ACC112 (cell line): ENCODE measurements at regions not wholly inside any gene's neighbourhood (a gene's known extent, or its start where the extent isn't known, plus 50 kb on each side); places are given as distances from the start of the nearest gene placed in this dataset.
A peak's percentile ranks its signal among the peaks of the same experiment; 100 is the strongest.

Experiments used
- H2AFZ ChIP-seq: fragments of 200-600 bp; sonication (generic); one replicate; pipeline ENCODE4 v1.6.0; 2017; ENCODE audit warnings: antibody characterized with exemption, low read length; ENCODE audit not compliant: unreplicated experiment
- H3K27ac ChIP-seq: fragments of 200-600 bp; sonication (generic); 2 replicates; pipeline ENCODE4 v1.5.1; 2014; ENCODE audit warnings: low read depth, mild to moderate bottlenecking, antibody characterized with exemption, low read length, moderate library complexity
- H3K27me3 ChIP-seq: fragments of 200-600 bp; sonication (generic); 2 replicates; pipeline ENCODE4 v1.6.1; 2014; ENCODE audit warnings: mild to moderate bottlenecking, antibody characterized with exemption, low read length, moderate library complexity, mixed read lengths; ENCODE audit not compliant: insufficient read depth
- H3K36me3 ChIP-seq: fragments of 200-600 bp; sonication (generic); 2 replicates; pipeline ENCODE4 v1.6.1; 2016; ENCODE audit warnings: mild to moderate bottlenecking, antibody characterized with exemption, low read length, moderate library complexity, mixed read lengths; ENCODE audit not compliant: insufficient read depth
- H3K4me1 ChIP-seq: fragments of 200-600 bp; sonication (generic); one replicate; pipeline ENCODE4 v1.6.1; 2016; ENCODE audit warnings: low read length, mixed read lengths; ENCODE audit not compliant: insufficient read depth, unreplicated experiment, control insufficient read depth
- H3K4me3 ChIP-seq: fragments of 200-600 bp; sonication (generic); 2 replicates; pipeline ENCODE4 v1.5.1; 2014; ENCODE audit warnings: mild to moderate bottlenecking, low read depth, low read length
- H3K79me2 ChIP-seq: fragments of 200-600 bp; sonication (generic); one replicate; pipeline ENCODE4 v1.6.0; 2016; ENCODE audit warnings: low read length; ENCODE audit not compliant: control insufficient read depth, unreplicated experiment, insufficient read depth

DNA sequence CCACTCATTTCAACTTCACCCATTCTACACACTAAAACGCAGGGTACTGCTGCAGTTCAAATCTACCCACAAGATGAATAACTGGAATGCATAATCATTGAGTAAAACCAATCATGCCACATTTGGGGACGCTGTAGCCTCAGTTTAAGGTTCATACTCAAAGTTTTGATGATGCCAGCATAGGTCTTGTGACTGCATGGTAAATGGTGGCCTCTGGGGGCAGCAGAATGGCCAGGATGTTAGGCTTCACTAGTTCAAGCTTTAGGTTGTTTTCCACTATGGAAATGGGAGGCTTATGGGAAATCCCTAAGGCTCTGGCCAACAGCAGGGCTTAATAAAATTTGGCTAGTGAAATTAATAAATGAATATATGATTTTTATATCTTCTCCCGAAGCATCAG is 104.3 kb upstream of the TSC22D2 start:
- peaks cover 25% of the 10 kb centered on the region for H3K4me1 ChIP-seq
- no peaks in the 10 kb centered on the region for H3K27me3 ChIP-seq
- no peaks in the 10 kb centered on the region for H3K36me3 ChIP-seq
- H3K27ac ChIP-seq, result no peak overlapping the region
- no peak overlapping the region for H3K4me3 ChIP-seq
- no peaks in the 10 kb centered on the region for H3K79me2 ChIP-seq
- H2AFZ ChIP-seq, result no peak overlapping the region

DNA sequence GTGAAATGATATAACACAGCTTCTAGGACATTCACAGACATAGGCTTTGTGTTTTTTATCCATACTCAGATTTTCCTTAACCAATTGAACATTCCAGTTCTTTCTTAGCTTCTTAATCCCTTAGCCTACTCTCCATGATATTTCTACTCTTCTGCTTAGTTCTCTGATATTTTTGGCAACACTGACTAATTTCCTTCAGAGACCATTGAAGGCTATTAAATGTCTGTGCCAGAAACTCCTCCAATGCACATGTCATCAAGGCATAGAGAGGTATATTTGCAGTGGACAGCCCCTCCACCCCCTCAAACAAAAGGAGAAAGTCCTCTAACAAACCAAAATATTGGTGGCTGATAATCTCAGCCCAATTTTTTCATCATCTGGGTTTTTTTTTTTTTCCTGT is 105.9 kb upstream of the TSC22D2 start:
- Histone ChIP-seq H3K27me3 (no peaks in the 10 kb centered on the region), H3K4me1 (peaks cover 25% of the 10 kb centered on the region), H2AFZ (no peak overlapping the region)

DNA sequence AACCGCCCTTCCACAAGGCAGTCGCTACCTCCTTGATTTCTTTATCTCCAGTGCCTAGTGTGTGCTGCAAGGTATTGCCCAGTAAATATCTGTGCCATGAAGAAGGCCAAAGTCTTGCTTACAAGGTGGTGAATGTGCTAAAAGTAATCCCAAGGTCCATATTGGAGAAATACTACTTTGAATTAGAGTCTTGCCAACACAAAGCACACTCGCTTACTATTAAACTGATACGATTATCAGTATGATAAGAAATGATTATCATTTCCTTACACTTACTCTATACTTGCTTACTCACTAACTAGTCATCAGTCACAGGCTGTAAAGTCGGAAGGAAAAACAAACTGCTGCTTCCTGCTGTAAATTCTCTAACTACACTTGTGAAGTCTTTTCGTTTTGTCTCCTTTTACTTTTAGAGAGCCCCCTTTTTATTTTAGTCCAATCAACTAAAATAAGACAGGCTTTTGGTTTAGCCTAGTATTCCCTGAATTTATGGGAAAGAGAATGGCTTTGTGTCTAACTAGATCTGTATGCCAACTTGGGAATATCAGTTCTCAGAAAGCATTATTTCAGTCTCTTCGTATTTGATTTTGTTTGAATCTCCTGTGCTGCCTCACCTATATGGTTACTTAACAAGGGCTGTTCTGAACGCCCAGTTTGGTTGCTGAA is 107.1 kb upstream of the TSC22D2 start:
- Histone ChIP-seq H3K27ac (no peak overlapping the region), H2AFZ (peak overlapping the region; percentile 50)

More for the DNA sequence above, 105.9 kb upstream of the TSC22D2 start:
- Histone ChIP-seq H3K4me3 (no peak overlapping the region), H3K27ac (no peak overlapping the region), H3K79me2 (no peaks in the 10 kb centered on the region), H3K36me3 (no peaks in the 10 kb centered on the region)

DNA sequence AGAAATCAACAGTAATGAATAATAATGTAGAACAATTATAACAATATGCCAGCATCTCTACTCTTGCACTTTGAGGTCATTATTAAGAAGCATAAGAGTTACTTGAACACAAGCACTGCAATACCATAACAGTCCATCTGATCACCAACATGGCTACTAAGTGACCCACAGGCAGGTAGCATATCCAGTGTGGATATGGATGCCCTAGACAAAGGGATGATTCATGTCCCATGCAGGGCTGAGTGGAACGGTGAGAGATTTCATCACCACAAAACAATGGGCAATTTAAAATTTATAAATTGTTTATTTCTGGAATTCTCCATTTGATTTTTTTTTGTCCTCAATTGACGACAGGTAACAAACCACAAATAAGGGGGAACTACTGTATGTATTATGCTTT is 107.7 kb upstream of the TSC22D2 start:
- Histone ChIP-seq H3K4me3 (no peak overlapping the region), H3K27me3 (no peaks in the 10 kb centered on the region), H3K4me1 (peaks cover 25% of the 10 kb centered on the region), H3K79me2 (no peaks in the 10 kb centered on the region), H3K27ac (no peak overlapping the region), H3K36me3 (no peaks in the 10 kb centered on the region), H2AFZ (no peak overlapping the region)

More for the DNA sequence above, 107.1 kb upstream of the TSC22D2 start:
- Histone ChIP-seq H3K79me2 (no peaks in the 10 kb centered on the region), H3K36me3 (no peaks in the 10 kb centered on the region), H3K4me3 (no peak overlapping the region), H3K4me1 (peaks cover 25% of the 10 kb centered on the region), H3K27me3 (no peaks in the 10 kb centered on the region)

DNA sequence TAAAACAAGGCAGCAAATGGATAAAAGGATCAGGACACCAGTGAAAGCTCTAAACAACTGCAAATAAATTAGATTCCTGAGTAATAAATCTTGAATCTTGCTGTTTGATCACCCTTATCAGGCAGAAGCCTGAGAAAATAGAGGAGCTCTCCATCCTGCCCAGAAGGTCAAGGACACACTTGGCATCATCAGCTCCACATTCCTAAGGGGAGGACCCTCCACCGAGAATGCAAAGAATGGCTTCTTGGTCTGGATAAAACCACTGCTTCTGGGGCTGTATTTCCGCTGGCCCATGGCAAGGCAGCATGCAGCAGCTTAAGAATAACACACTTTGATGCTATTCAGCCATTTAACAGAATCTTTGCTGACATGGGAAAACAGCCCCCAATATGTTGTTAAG is 108.9 kb upstream of the TSC22D2 start:
- Histone ChIP-seq H3K4me1 (peaks cover 25% of the 10 kb centered on the region), H3K79me2 (no peaks in the 10 kb centered on the region), H3K27ac (no peak overlapping the region), H3K4me3 (no peak overlapping the region), H3K36me3 (no peaks in the 10 kb centered on the region), H2AFZ (no peak overlapping the region), H3K27me3 (no peaks in the 10 kb centered on the region)

DNA sequence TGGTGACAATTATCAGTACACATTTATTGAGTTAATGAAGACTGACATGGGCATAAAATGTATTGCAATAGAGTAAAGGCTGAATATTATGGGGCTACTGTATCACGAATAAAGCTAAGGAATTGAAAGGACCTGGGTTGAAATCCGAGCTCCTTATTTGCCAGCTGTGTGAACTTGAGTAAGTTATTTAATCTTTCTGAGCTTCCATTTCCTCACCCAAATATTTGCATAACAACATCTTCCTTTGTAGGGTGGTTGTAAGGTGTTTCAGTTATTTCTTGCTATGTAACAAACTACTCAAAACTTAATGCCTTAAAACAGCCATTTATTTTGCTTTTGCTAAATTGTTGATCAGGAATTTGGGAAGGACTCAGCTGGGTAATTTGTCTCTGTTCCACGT is 111.1 kb upstream of the TSC22D2 start:
- Histone ChIP-seq H3K27ac (no peak overlapping the region), H3K4me1 (peaks cover 27% of the 10 kb centered on the region), H3K79me2 (no peaks in the 10 kb centered on the region), H2AFZ (no peak overlapping the region), H3K36me3 (no peaks in the 10 kb centered on the region), H3K4me3 (no peak overlapping the region), H3K27me3 (no peaks in the 10 kb centered on the region)

DNA sequence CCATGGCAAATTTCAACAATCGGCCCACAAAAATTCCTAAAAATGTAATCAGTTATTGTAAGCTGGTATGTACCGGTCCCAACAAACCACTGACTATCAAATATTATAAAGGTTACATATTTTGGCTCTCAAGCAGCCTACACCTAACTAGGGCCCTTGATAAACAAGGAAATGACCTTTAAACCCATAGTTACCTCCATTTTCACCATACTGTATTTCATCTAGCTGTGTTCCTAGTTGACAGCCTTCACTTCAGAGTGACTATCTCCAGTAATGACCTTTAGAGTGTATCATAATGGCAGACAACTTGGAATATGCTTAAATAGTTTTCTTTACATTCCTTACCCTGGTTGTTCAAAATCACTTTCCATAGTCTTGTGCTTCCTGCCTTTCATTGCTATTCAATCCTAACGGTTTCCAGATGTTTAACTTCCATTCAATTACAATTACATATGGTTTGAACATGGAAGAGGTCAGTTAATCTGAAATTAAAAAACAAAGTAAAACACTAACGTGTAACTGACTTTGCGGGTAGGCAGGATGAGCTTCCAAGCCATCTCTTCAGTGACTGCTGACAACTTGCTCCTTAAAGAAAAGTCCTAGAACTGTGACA is 111.9 kb upstream of the TSC22D2 start:
- no peaks in the 10 kb centered on the region for H3K79me2 ChIP-seq
- H3K27me3 ChIP-seq, result no peaks in the 10 kb centered on the region
- H3K36me3 ChIP-seq, result no peaks in the 10 kb centered on the region
- H3K27ac ChIP-seq, result no peak overlapping the region
- peaks cover 20% of the 10 kb centered on the region for H3K4me1 ChIP-seq
- H2AFZ ChIP-seq, result no peak overlapping the region
- no peak overlapping the region for H3K4me3 ChIP-seq

DNA sequence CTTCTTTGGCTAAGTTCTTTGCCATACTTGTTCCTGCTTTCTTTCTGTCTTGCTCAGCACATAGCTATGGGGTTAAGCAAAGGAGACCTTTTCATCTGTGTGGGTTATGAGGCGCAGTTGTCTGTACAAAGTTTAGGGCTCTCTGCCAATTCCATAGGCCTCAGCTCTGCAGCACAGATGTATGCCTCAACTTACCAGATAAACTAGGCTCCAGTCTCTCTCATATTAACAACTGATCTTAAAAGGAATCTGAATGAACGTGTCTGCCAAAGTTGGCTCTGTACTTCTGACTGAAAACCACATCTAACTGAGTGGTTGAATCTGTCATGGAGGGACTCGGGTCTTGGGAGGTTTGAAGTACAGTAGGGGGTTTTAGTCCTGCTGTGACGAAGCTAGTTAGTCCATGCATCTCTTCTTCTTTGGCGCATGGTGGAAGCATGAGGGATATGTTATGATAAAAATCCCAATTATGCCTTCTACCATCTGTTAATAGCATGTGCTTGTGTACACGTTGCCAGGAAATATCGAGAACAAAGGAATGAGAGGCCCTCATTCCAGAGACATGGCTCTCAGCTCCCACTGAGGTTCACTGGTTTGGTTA is 114.6 kb upstream of the TSC22D2 start:
- no peak overlapping the region for H2AFZ ChIP-seq
- no peak overlapping the region for H3K27ac ChIP-seq
- no peaks in the 10 kb centered on the region for H3K36me3 ChIP-seq
- peaks cover 9% of the 10 kb centered on the region for H3K4me1 ChIP-seq
- no peaks in the 10 kb centered on the region for H3K79me2 ChIP-seq
- H3K4me3 ChIP-seq, result no peak overlapping the region
- H3K27me3 ChIP-seq, result no peaks in the 10 kb centered on the region

DNA sequence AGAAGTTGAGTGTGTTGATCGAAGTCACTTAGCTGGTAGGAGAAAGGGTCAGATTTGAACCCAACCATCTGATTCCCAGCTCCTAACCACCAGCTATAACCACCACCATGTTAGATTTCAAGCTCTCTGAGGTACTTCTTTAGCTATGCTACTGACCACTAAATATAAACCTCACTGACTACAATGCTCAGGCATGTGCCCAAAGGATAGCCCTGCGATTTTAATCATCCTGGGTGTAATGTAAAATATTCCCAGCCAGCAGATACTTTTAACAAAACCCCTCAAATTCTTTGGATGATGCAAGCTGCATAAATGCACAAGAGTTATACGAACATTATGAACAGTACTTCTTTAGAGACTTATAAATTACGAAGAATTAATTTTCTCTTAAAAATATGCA is 115.2 kb upstream of the TSC22D2 start:
- H3K27ac ChIP-seq, result no peak overlapping the region
- no peaks in the 10 kb centered on the region for H3K27me3 ChIP-seq
- peaks cover 9% of the 10 kb centered on the region for H3K4me1 ChIP-seq
- no peaks in the 10 kb centered on the region for H3K36me3 ChIP-seq
- no peaks in the 10 kb centered on the region for H3K79me2 ChIP-seq
- H2AFZ ChIP-seq, result no peak overlapping the region
- H3K4me3 ChIP-seq, result no peak overlapping the region

DNA sequence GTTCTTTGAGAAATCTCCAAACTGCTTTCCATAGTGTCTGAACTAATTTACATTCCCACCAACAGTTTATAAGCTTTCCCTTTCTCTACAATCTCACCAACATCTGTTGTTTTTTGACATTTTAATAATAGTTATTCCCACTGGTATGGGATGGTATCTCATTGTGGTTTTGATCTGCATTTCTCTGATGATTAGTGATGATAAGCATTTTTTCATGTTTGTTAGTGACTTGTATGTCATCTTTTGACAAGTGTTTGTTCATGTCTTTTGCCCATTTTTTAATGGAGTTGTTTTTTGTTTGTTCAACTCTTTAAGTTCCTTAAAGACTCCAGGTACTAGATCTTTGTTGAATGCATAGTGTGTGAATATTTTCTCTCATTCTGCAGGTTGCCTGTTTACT is 116.6 kb upstream of the TSC22D2 start:
- Histone ChIP-seq H2AFZ (no peak overlapping the region), H3K79me2 (no peaks in the 10 kb centered on the region), H3K27ac (no peak overlapping the region)

More for the DNA sequence above, 116.6 kb upstream of the TSC22D2 start:
- Histone ChIP-seq H3K4me3 (no peak overlapping the region), H3K36me3 (no peaks in the 10 kb centered on the region), H3K4me1 (peaks cover 9% of the 10 kb centered on the region), H3K27me3 (no peaks in the 10 kb centered on the region)
